Fibroblast of the conjunctiva (primary cell): ENCODE measurements at regions not wholly inside any gene's neighbourhood (a gene's known extent, or its start where the extent isn't known, plus 50 kb on each side); places are given as distances from the start of the nearest gene placed in this dataset.

Source experiments
- DNase-seq: peaks from one replicate; pipeline ENCODE4 v3.0.0-alpha.2; 2010; ENCODE audit warnings: low read depth

DNA sequence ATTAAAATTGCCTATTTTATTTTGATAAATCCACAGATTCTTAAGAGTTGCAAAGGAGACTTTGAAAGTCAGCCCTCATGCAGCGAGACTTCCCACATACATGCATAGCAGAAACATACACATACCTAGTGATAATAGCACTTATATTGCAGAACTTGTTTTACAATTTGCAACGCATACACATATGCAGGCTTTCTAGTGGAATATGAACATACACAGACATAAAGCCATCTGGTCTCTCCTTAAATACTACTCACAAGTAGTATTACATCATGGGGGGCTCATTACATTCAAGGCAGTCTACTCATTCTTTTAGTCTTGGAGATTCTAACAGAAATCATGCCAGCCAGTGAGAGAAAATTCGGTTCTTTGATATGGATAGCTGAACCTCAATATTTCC, 295.1 kb upstream of the RND3 start:
- DNase-seq: no peak

DNA sequence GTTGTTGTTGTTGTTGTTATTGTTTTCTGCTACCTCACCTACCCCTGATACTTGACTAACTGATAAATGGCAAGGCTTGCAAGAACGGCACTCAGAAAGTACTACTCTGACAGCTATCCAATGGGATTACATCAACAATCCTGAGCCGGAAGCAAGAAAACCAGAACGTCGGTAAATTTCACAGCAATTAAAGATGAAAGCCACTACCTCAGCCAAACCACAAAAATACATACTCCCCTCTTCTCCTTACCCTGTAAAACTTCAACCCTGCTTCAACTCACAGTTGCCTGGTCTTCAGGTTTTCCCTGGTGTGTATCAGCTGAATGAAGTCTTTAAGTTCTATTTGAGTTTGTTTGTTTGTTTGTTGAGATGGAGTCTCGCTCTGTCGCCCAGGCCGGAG, 293.7 kb upstream of the RND3 start:
- DNase-seq: no peak

GRCh38 chr2:150778828-150779227, 291.4 kb upstream of the RND3 start:
- DNase-seq: no peak

GRCh38 chr2:150769421-150769820, 282.0 kb upstream of the RND3 start:
- no peak for DNase-seq

- DNase-seq: no peak
Measured at GRCh38 chr2:150767991-150768746, 280.7 kb upstream of the RND3 start.

DNA sequence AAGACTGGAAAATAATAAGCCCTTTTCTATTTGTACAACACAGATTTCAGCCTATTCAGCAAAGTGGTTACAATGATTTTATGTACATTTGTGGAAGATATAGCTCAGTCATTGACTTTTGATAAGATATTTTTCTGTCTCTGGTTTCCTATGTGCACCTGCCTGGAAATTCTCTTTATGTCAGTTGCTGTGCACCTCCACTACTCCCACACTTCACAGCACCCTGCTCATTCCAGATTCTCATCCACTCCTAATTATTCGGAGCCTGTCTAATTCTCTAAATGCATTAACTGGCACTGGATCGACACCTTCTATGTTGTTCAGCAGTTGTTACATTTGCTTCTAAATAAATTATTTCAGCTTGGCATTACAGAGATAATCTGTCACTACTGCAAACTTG, 275.1 kb upstream of the RND3 start:
- no peak for DNase-seq

DNA sequence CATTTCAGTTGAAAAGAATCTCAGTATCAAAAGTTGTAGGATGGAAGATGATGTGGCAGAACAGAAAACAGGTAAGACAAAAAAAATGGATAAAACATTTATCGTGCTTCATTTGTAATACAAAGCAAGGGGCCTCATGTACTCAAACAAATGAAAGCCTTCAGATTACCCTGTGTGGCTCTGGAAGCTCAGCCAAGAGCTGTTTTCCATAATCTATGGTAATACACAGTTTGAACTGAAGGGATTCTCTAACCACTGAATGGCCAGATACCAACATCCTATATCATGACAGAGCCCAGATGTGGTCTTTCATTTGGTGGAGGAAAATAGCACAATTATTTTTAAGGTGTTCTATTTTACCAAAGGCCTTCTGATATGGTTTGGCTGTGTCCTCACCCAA, 272.1 kb upstream of the RND3 start:
- no peak for DNase-seq

- no peak for DNase-seq
Measured at GRCh38 chr2:150759106-150759505, 271.6 kb upstream of the RND3 start.

GRCh38 chr2:150752229-150752628, 264.8 kb upstream of the RND3 start:
- DNase-seq: no peak

DNA sequence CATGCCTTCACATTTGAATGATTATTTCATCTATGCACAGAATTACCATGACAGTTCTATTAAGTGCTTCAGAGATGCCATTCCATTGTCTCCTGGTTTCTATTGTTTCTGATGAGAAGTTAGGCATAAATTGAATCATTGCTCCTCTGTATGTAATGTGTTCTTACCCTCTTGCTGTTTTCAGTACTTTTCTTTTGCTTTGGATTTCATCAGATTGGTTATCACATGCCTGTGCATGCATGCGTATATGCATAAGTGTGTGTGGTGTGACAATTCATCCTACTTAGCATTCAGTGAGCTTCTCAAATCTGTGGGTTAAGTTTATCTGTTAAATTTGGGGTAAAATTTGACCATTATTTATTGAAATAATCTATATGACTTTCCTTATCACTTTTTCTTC, 263.3 kb upstream of the RND3 start:
- DNase-seq: no peak

- DNase-seq: no peak
Measured at GRCh38 chr2:150742094-150742493, 254.6 kb upstream of the RND3 start.

DNA sequence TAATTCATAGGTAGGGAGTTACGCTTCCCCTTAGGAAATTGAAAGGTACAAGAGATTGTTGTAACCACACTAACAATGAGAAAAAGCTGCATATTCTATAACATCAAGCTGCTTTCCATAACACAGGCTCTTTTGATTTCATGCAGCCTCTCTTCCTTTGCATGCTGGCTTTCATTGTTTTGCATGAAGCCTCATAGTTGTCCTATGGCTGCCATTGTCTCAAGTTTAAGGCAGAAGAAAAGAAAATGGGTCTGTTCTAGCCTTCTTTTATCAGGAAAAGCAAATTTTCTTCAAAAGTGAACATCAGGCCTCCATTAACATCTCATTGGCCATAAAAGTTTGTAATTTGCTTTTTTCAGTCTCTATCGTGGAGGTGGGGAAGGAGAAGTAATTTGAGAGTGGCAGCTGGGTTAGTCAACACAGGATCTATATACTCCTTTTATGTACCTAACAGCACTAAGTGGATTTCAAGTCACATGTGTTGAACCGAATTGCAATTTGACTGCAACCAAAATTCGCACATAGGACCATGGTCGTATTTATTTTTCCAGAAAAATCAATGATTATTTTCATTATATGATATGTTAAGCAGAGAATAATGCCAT, 248.5 kb upstream of the RND3 start:
- no peak for DNase-seq

- no peak for DNase-seq
Measured at GRCh38 chr2:150733051-150733618, 245.7 kb upstream of the RND3 start.

DNA sequence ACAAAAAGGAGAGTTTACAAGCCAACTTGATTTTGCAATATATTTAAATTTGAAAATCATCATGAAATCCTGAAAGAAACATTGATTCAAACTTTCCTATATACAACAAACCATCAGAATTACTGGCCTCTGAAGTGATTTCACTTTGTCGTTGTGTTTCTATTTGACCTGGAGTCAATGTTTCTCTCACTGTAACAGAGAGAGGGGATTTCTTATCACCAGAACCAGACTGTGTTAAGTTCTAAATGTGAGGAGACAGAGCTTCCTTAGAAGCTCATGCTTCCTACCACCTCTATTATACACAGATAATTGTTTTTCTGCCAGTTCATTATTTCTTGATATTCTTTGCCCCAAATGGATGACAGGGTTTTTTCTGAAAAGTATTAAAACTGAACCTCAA, 245.0 kb upstream of the RND3 start:
- no peak for DNase-seq

- DNase-seq: no peak
Measured at GRCh38 chr2:150732064-150732463, 244.6 kb upstream of the RND3 start.

DNA sequence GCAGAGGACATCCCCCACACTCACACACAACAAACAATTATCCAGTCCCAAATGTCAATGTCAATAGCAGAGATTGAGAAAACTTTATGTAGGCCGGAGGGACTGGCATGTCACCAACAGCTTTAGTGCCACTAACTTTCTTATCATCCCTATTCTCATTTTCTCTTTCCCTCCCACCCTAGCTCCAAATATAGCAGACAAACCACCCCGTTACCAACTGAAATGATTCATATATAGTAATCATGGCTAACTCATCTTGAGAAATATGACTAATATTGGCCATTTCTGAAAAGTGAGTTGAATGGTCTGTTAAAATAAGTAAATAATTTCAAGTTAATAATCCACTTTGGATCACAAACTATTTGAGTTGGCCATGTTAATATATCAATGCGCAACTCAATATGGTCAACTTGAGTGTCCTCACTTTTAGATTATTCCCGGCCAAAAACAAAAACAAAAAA, 242.1 kb upstream of the RND3 start:
- no peak for DNase-seq

DNA sequence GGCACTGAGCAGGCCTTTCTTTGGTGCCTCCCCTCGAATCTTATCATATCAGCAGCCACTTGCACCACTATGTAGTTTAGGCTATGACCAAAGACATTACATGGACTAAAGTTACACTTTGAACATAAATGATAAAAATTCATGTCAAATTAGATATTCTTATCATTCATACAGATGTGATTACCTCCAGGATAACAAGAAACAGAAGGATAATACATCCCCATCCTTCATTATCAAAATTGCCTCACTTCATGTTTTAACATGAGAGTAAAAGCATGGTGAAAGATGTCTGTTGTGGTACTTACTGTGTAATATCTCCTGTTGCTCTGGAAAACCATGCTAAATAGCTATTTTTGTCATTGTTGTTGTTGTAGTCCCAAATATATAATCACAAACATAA, 230.8 kb upstream of the RND3 start:
- no peak for DNase-seq

GRCh38 chr2:150716186-150716585, 228.7 kb upstream of the RND3 start:
- DNase-seq: no peak

- no peak for DNase-seq
Measured at GRCh38 chr2:150715501-150715900, 228.0 kb upstream of the RND3 start.

- DNase-seq: no peak
Measured at GRCh38 chr2:150710916-150711315, 223.4 kb upstream of the RND3 start.

- DNase-seq: no peak
Measured at GRCh38 chr2:150710041-150710440, 222.6 kb upstream of the RND3 start.

GRCh38 chr2:150706561-150706960, 219.1 kb upstream of the RND3 start:
- no peak for DNase-seq

- no peak for DNase-seq
Measured at GRCh38 chr2:150705767-150706166, 218.3 kb upstream of the RND3 start.

GRCh38 chr2:150705357-150705756, 217.9 kb upstream of the RND3 start:
- no peak for DNase-seq
